Superior temporal gyrus (tissue), 1 donor: ENCODE measurements at regions not wholly inside any gene's neighbourhood (a gene's known extent, or its start where the extent isn't known, plus 50 kb on each side); places are given as distances from the start of the nearest gene placed in this dataset.
"Not testable (repeated sequence)": the region's sequence is repeated elsewhere in the genome, so short reads cannot be mapped to it uniquely, and the experiment has no call there.

Experiments
- DNase-seq: peaks from one replicate; pipeline ENCODE4 v3.0.0-alpha.2; 2016; ENCODE audit errors: extremely low spot score

GRCh38 chr1:190975827-190976226 is 498.2 kb upstream of the BRINP3 start:
- no peak for DNase-seq

- no peak for DNase-seq
These were observed 525.1 kb upstream of the BRINP3 start for GRCh38 chr1:191002768-191003167.

GRCh38 chr1:191016765-191017164 is 539.1 kb upstream of the BRINP3 start:
- DNase-seq, result no peak

- DNase-seq, result no peak
These were observed 545.2 kb upstream of the BRINP3 start for GRCh38 chr1:191022856-191023255.

- DNase-seq, result no peak
These were observed 548.4 kb upstream of the BRINP3 start for GRCh38 chr1:191025896-191026642.

- DNase-seq, result no peak
These were observed 549.2 kb upstream of the BRINP3 start for GRCh38 chr1:191026828-191027227.

- no peak for DNase-seq
These were observed 556.5 kb upstream of the BRINP3 start for GRCh38 chr1:191034132-191034531.

GRCh38 chr1:191043066-191043465 is 565.4 kb upstream of the BRINP3 start:
- no peak for DNase-seq

- no peak for DNase-seq
These were observed 572.1 kb upstream of the BRINP3 start for GRCh38 chr1:191049781-191050180.

GRCh38 chr1:191052888-191053287 is 575.2 kb upstream of the BRINP3 start:
- no peak for DNase-seq

GRCh38 chr1:191065346-191065745 is 587.7 kb upstream of the BRINP3 start:
- DNase-seq, result no peak

- no peak for DNase-seq
These were observed 588.1 kb upstream of the BRINP3 start for GRCh38 chr1:191065771-191066170.

GRCh38 chr1:191074881-191075280 is 597.2 kb upstream of the BRINP3 start:
- no peak for DNase-seq

GRCh38 chr1:191083090-191083489 is 605.4 kb upstream of the BRINP3 start:
- not testable (repeated sequence) for DNase-seq

- no peak for DNase-seq
These were observed 607.5 kb upstream of the BRINP3 start for GRCh38 chr1:191085121-191085520.

- DNase-seq, result no peak
These were observed 609.2 kb upstream of the BRINP3 start for GRCh38 chr1:191086910-191087309.

- no peak for DNase-seq
These were observed 618.7 kb upstream of the BRINP3 start for GRCh38 chr1:191096405-191096804.

- DNase-seq, result no peak
These were observed 622.0 kb upstream of the BRINP3 start for GRCh38 chr1:191099696-191100095.

- DNase-seq, result no peak
These were observed 624.3 kb upstream of the BRINP3 start for GRCh38 chr1:191101960-191102359.

GRCh38 chr1:191125950-191126349 is 648.3 kb upstream of the BRINP3 start:
- DNase-seq, result no peak

- DNase-seq, result no peak
These were observed 657.1 kb upstream of the BRINP3 start for GRCh38 chr1:191134796-191135195.

- DNase-seq, result no peak
These were observed 662.4 kb upstream of the BRINP3 start for GRCh38 chr1:191140038-191140437.

- DNase-seq, result no peak
These were observed 665.1 kb upstream of the BRINP3 start for GRCh38 chr1:191142748-191143147.

GRCh38 chr1:191145834-191146233 is 668.2 kb upstream of the BRINP3 start:
- DNase-seq, result no peak
